ENCODE measurements at regions not wholly inside any gene's neighbourhood (a gene's known extent, or its start where the extent isn't known, plus 50 kb on each side); places are given as distances from the start of the nearest gene placed in this dataset.

- TF ChIP-seq, protein P1, sequence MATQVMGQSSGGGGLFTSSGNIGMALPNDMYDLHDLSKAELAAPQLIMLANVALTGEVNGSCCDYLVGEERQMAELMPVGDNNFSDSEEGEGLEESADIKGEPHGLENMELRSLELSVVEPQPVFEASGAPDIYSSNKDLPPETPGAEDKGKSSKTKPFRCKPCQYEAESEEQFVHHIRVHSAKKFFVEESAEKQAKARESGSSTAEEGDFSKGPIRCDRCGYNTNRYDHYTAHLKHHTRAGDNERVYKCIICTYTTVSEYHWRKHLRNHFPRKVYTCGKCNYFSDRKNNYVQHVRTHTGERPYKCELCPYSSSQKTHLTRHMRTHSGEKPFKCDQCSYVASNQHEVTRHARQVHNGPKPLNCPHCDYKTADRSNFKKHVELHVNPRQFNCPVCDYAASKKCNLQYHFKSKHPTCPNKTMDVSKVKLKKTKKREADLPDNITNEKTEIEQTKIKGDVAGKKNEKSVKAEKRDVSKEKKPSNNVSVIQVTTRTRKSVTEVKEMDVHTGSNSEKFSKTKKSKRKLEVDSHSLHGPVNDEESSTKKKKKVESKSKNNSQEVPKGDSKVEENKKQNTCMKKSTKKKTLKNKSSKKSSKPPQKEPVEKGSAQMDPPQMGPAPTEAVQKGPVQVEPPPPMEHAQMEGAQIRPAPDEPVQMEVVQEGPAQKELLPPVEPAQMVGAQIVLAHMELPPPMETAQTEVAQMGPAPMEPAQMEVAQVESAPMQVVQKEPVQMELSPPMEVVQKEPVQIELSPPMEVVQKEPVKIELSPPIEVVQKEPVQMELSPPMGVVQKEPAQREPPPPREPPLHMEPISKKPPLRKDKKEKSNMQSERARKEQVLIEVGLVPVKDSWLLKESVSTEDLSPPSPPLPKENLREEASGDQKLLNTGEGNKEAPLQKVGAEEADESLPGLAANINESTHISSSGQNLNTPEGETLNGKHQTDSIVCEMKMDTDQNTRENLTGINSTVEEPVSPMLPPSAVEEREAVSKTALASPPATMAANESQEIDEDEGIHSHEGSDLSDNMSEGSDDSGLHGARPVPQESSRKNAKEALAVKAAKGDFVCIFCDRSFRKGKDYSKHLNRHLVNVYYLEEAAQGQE (IDR thresholded peaks at IDR 0.05), result peak; percentile 84
- peak; percentile 23 for TF ChIP-seq HNF4G (IDR thresholded peaks at IDR 0.05)
- TF ChIP-seq YY1 (IDR thresholded peaks at IDR 0.05), result peak; percentile 79
- TF ChIP-seq, protein P2, sequence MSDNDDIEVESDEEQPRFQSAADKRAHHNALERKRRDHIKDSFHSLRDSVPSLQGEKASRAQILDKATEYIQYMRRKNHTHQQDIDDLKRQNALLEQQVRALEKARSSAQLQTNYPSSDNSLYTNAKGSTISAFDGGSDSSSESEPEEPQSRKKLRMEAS (IDR thresholded peaks at IDR 0.05), result peak; percentile 94
- peak; percentile 86 to 88 for TF ChIP-seq JUND (IDR thresholded peaks at IDR 0.05)
- TF ChIP-seq NR2F2 (IDR thresholded peaks at IDR 0.05), result peak; percentile 97
- TF ChIP-seq FOXA1 (IDR thresholded peaks at IDR 0.05), result peak; percentile 59
- peak; percentile 63 for TF ChIP-seq FOXA2 (IDR thresholded peaks at IDR 0.05)
- TF ChIP-seq EGR1 (IDR thresholded peaks at IDR 0.05; ENCODE audit: low read depth in 2 of 2), result peak in 1 of 2 donors; percentile 81
- TF ChIP-seq TAF1 (conservative IDR thresholded peaks at IDR 0.05), result no peak
- TF ChIP-seq SP1 (IDR thresholded peaks at IDR 0.05), result peak; percentile 75
Observed at GRCh38 chr4:127533028-127533700, 99.6 kb upstream of the INTU start (continued).

DNA sequence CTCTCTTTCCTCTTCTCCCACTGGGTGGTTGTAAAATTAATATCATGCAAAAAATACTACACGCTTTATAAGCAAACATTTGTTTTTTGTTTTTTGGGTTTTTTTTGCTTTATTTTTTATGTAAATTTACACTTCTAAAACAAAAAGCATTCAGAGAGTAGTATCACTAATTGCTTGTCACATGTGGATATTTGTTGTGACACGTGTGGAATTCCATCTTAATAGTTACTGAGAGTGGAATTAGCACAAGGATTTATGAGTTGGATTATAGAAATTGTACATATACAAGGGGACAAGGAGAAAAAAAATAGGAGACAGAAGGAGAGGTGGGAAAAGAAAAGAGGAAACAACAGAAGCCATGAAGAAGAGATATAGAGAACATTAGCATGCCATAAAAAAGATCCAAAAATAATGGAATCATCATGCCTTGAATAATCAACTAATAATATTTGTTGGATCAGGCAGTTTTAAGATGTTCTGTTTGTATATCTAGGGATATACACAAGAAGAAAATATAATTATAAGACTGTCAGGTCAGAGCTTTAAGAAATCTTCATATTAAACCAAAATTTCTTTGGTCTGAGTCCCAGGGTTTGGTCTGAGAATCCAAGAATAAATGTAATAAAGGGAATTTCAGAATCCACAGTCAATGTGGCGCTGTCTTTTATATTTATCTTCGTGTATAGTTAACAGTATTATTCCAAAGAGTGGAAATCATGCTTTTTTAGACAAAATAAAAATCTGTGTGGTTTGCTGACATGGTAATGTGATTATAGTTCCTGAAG lies 98.5 kb upstream of the INTU start:
- Histone ChIP-seq H3K4me1 (ENCODE audit: control insufficient read depth in 4 of 4, insufficient read depth in 4 of 4, low read length in 3 of 4) (peaks cover 0 to 6% (median 2%) of the 10 kb centered on the region in 4 donors), H3K36me3 (ENCODE audit: control insufficient read depth in 4 of 4, insufficient read depth in 3 of 4, low read depth in 1 of 4, low read length in 3 of 4) (no peaks in the 10 kb centered on the region), H3K27ac (ENCODE audit: low read depth in 1 of 2, low read length in 2 of 2) (no peak overlapping the region), H3K4me3 (ENCODE audit: low read depth in 1 of 3, low read length in 3 of 3) (no peak overlapping the region), H3K9me3 (ENCODE audit: control insufficient read depth in 4 of 4, low read length in 3 of 4) (no peaks in the 10 kb centered on the region), H3K9ac (ENCODE audit: low read depth in 1 of 2, low read length in 2 of 2) (no peak overlapping the region), H3K27me3 (ENCODE audit: control insufficient read depth in 4 of 4, insufficient read depth in 4 of 4, low read length in 3 of 4) (no peaks in the 10 kb centered on the region)
- 91% methylated on average over 4 of the region's 4 CpGs for WGBS
- no peak for DNase-seq (ENCODE audit: low spot score)
- TF ChIP-seq EGR1 (IDR thresholded peaks at IDR 0.05; ENCODE audit: low read depth in 2 of 2), result no peak
- TF ChIP-seq YY1 (IDR thresholded peaks at IDR 0.05), result no peak

DNA sequence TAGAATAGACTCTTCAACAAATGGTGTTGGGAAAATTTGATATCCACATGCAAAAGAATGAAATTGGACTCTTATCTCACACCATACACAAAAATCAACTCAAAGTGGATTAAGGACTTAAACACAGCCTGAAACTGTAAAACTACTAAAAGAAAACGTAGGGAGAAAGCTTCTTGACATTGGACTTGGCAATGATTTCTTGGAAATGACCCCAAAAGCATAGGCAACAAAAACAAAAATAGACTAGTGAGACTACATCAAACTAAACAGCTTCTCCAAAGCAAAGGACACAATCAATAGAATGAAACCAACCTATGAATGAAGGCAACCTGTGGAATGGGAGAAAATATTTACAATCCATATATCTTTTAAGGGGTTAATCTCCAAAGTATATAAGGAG lies 94.7 kb upstream of the INTU start:
- H3K9ac ChIP-seq (ENCODE audit: low read depth in 1 of 2, low read length in 2 of 2), result no peak overlapping the region
- H3K27me3 ChIP-seq (ENCODE audit: control insufficient read depth in 4 of 4, insufficient read depth in 4 of 4, low read length in 3 of 4), result peaks cover 0 to 10% (median 0%) of the 10 kb centered on the region in 4 donors
- H3K4me1 ChIP-seq (ENCODE audit: control insufficient read depth in 4 of 4, insufficient read depth in 4 of 4, low read length in 3 of 4), result peaks cover 0 to 6% (median 2%) of the 10 kb centered on the region in 4 donors
- no peak for DNase-seq (ENCODE audit: low spot score)
- no peaks in the 10 kb centered on the region for H3K9me3 ChIP-seq (ENCODE audit: control insufficient read depth in 4 of 4, low read length in 3 of 4)
- no peak overlapping the region for H3K27ac ChIP-seq (ENCODE audit: low read depth in 1 of 2, low read length in 2 of 2)
- 42% methylated on average over 1 of the region's 1 CpG for WGBS
- H3K36me3 ChIP-seq (ENCODE audit: control insufficient read depth in 4 of 4, insufficient read depth in 3 of 4, low read depth in 1 of 4, low read length in 3 of 4), result no peaks in the 10 kb centered on the region
- no peak overlapping the region for H3K4me3 ChIP-seq (ENCODE audit: low read depth in 1 of 3, low read length in 3 of 3)
- TF ChIP-seq HNF4G (IDR thresholded peaks at IDR 0.05) (no peak), ATF3 (IDR thresholded peaks at IDR 0.05) (no peak), ZBTB33 (IDR thresholded peaks at IDR 0.05) (no peak), EGR1 (IDR thresholded peaks at IDR 0.05; ENCODE audit: low read depth in 2 of 2) (no peak), HNF4A (conservative IDR thresholded peaks at IDR 0.05) (no peak), TAF1 (conservative IDR thresholded peaks at IDR 0.05) (no peak), NR2F2 (IDR thresholded peaks at IDR 0.05) (no peak), FOXA1 (IDR thresholded peaks at IDR 0.05) (no peak), GABPA (IDR thresholded peaks at IDR 0.05 in 1 of 2, conservative IDR thresholded peaks at IDR 0.05 in 1 of 2) (no peak), RAD21 (IDR thresholded peaks at IDR 0.05) (no peak), SP1 (IDR thresholded peaks at IDR 0.05) (no peak)
- TF ChIP-seq, protein P1 (IDR thresholded peaks at IDR 0.05), result no peak
- TF ChIP-seq, protein P2 (IDR thresholded peaks at IDR 0.05), result no peak
